HEK293 (cell line): ENCODE measurements at regions not wholly inside any gene's neighbourhood (a gene's known extent, or its start where the extent isn't known, plus 50 kb on each side); places are given as distances from the start of the nearest gene placed in this dataset.

Experiments used
- CTCF ChIP-seq: fragments of 450-650 bp; formaldehyde crosslinking; IDR thresholded peaks from 2 replicates; pipeline ENCODE4 v1.5.1; 2016; ENCODE audit warnings: missing biosample characterization, missing genetic modification characterization
- HIC1 ChIP-seq: fragments of 450-650 bp; formaldehyde crosslinking; IDR thresholded peaks from 2 replicates; pipeline ENCODE4 v1.5.1; 2016; ENCODE audit warnings: missing biosample characterization, missing genetic modification characterization
- PRDM1 ChIP-seq: fragments of 450-650 bp; formaldehyde crosslinking; IDR thresholded peaks from 2 replicates; pipeline ENCODE4; 2016; ENCODE audit warnings: missing biosample characterization, missing genetic modification characterization
- YY1 ChIP-seq: fragments of 450-650 bp; formaldehyde crosslinking; IDR thresholded peaks from 2 replicates; pipeline ENCODE4 v1.5.1; 2018; ENCODE audit warnings: missing biosample characterization, missing genetic modification characterization
- YY2 ChIP-seq: fragments of 450-650 bp; formaldehyde crosslinking; IDR thresholded peaks from 2 replicates; pipeline ENCODE4 v1.5.1; 2016; ENCODE audit warnings: missing biosample characterization, missing genetic modification characterization
- ZNF37A ChIP-seq: fragments of 450-650 bp; IDR thresholded peaks from 2 replicates; pipeline ENCODE4 v1.5.1; 2018; ENCODE audit warnings: missing biosample characterization, missing genetic modification characterization
- ZNF423 ChIP-seq: fragments of 450-650 bp; formaldehyde crosslinking; IDR thresholded peaks from 2 replicates; pipeline ENCODE4 v1.5.1; 2016; ENCODE audit warnings: missing biosample characterization, missing genetic modification characterization
- ZNF561 ChIP-seq: fragments of 450-650 bp; IDR thresholded peaks from 2 replicates; pipeline ENCODE4 v1.5.1; 2018; ENCODE audit warnings: missing biosample characterization, missing genetic modification characterization, borderline replicate concordance
- ZNF670 ChIP-seq: fragments of 450-650 bp; formaldehyde crosslinking; IDR thresholded peaks from 2 replicates; pipeline ENCODE4 v1.5.1; 2016; ENCODE audit warnings: missing biosample characterization, missing genetic modification characterization, low read depth

GRCh38 chr6:48757661-48758060 lies 646.7 kb upstream of the PTCHD4 start:
- TF ChIP-seq CTCF (no peak), ZNF423 (tag by site-specific recombination) (no peak), YY1 (no peak), ZNF670 (tag by site-specific recombination) (no peak), ZNF561 (tag by site-specific recombination) (no peak), ZNF37A (tag by site-specific recombination) (no peak), PRDM1 (tag by site-specific recombination) (no peak), YY2 (no peak), HIC1 (tag by site-specific recombination) (no peak)
